Skin epidermis (tissue), 12 donors: ENCODE measurements at regions not wholly inside any gene's neighbourhood (a gene's known extent, or its start where the extent isn't known, plus 50 kb on each side); places are given as distances from the start of the nearest gene placed in this dataset.

Source experiments
- H3K27ac ChIP-seq, 21 experiments: fragments of 200-600 bp; sonication (generic) in 11 of 21; one replicate each; pipeline ENCODE4 v1.5.0; 2020; ENCODE audit warnings: mild to moderate bottlenecking in 3 of 21, inconsistent platforms in 2 of 21, moderate library complexity in 2 of 21
- H3K4me3 ChIP-seq, 7 experiments: fragments of 200-600 bp; sonication (generic) in 2 of 7; one replicate each; pipeline ENCODE4 v1.5.0; 2020; ENCODE audit warnings: inconsistent platforms in 2 of 7, mild to moderate bottlenecking in 2 of 7, moderate library complexity in 1 of 7

GRCh38 chr7:68491523-68492358 is 1106.5 kb upstream of the AUTS2 start:
- H3K4me3 ChIP-seq: no peak overlapping the region
- no peak overlapping the region for H3K27ac ChIP-seq

DNA sequence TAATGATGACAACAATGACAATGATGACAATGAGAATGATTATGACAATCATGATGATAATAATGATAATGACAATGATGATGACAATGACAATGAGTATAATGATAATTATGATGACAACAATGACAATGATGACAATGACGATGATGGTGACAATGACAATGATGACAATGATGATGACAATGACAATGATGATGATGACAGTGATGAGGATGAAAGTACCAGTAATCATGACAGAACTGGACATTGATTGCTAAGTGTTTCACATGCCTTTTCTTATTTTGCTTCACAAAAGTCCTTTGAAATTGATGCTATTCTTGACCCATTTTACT is 1106.0 kb upstream of the AUTS2 start:
- no peak overlapping the region for H3K27ac ChIP-seq
- no peak overlapping the region for H3K4me3 ChIP-seq

DNA sequence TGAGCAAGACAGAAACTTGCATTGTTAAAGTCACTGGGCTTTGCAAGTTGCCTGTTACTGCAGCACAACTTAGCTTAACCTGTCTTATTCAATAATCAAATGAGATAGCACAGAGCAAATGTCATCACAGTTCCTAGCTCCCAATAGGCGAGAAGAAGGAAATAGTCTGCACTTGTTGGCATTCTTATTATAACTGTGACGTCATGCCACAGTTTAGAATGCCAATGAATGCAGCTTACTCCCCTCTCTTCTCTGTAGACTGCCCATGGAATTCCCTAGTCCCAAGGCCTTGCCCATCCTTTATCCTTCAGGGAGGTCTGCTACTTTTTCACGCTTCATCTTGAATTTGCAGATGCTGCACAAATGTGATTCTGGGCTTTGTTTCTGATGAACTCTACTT is 1094.9 kb upstream of the AUTS2 start:
- H3K4me3 ChIP-seq: no peak overlapping the region
- no peak overlapping the region for H3K27ac ChIP-seq

- no peak overlapping the region for H3K27ac ChIP-seq
- H3K4me3 ChIP-seq: no peak overlapping the region
Observed at GRCh38 chr7:68504716-68505115, 1093.6 kb upstream of the AUTS2 start.

GRCh38 chr7:68505721-68506120 is 1092.6 kb upstream of the AUTS2 start:
- Histone ChIP-seq H3K27ac (no peak overlapping the region), H3K4me3 (no peak overlapping the region)

GRCh38 chr7:68507668-68508067 is 1090.6 kb upstream of the AUTS2 start:
- H3K27ac ChIP-seq: no peak overlapping the region
- H3K4me3 ChIP-seq: no peak overlapping the region

- Histone ChIP-seq H3K4me3 (no peak overlapping the region), H3K27ac (no peak overlapping the region)
Observed at GRCh38 chr7:68509054-68509453, 1089.2 kb upstream of the AUTS2 start.

DNA sequence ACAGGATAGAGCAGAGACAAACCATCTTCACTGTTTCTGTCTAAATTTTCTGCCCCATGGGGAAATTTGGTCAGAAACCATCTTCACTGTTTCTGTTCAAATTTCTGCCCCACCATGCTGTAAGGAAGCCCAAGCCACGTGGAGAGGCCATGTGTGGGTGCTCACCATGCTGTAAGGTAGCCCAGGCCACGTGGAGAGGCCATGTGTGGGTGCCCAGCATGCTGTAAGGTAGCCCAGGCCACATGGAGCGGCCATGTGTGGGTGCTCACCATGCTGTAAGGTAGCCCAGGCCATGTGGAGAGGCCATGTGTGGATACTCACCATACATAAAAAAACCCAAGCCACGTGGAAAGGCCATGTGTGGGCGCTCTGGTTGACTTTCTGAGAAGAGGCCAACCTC is 1088.7 kb upstream of the AUTS2 start:
- H3K4me3 ChIP-seq: no peak overlapping the region
- no peak overlapping the region for H3K27ac ChIP-seq

DNA sequence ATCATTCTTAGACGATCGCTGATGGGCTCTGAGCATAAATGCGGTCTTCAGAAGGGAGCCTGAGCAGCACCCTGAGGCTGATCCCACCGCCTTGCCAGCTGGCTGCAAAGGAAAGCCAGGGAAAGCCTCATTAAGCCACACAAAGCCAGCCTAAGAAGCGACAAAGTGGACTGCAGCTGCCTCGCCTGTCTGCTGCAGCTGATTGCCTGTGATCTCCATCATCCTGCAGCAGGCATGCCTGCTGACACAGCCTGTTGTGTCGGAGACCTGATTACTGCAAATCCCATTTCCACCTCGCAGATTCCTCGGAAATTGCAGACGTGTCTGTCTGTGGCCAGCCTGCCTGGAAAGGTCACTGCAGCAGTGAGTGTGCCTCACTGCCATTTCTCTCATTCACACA is 1087.0 kb upstream of the AUTS2 start:
- Histone ChIP-seq H3K27ac (no peak overlapping the region), H3K4me3 (no peak overlapping the region)

DNA sequence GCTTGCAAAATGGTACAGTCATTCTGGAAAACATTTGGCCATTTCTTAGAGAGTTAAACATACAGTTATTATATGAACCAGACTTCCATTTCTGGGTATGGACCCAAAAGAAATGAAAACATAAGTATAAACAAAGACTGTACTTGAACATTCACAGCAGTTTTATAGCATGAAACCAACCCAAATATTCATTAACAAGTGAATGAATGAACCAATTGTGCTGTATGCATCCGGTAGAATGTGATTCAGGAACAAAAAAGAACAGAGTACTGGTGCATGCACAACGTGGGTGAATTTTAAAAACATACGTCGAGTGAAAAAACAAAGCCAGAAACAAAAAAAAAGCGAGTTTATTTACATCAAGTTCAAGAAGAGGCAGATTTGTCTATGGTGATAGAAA is 1085.8 kb upstream of the AUTS2 start:
- no peak overlapping the region for H3K4me3 ChIP-seq
- no peak overlapping the region for H3K27ac ChIP-seq

DNA sequence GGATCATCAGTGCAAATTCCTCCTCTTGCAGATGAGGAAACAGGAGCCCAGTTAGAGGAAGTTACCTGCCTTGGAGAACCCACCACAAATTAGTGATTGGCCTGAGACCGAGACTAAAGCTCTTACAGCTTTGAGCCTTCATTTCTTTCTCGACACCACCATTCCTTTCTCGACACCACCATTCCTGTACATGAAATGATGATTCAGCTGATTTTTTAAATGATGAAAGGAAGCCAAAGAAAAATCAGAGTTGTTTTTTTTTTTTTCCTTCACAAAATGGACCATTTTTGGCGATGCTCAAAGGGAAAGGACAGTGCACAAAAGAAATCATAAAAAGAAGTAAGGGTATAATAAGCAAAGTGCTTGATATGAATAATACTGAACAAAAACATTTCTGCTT is 1080.2 kb upstream of the AUTS2 start:
- H3K27ac ChIP-seq: no peak overlapping the region

GRCh38 chr7:68524126-68524525 is 1074.1 kb upstream of the AUTS2 start:
- H3K27ac ChIP-seq: no peak overlapping the region

More for the DNA sequence above, 1080.2 kb upstream of the AUTS2 start:
- no peak overlapping the region for H3K4me3 ChIP-seq

DNA sequence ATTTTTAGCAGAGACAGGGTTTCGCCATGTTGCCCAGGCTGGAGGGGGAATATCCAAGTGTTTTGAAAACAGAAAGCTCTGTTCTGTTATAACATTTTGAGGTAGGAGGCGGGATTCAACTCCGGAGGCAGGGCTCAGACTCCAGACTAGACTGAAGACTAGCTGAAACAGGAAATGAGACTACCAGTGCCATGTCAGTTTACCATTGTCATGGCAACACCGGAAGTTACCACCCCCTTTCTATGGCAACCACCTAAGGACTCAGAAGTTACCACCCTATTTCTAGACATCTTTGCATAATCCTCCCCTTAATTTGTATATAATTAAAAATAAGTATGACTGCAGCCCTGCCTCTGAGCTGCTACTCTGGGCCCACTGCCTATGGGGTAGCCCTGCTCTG is 1069.1 kb upstream of the AUTS2 start:
- no peak overlapping the region for H3K27ac ChIP-seq
- no peak overlapping the region for H3K4me3 ChIP-seq

More at GRCh38 chr7:68524126-68524525, 1074.1 kb upstream of the AUTS2 start:
- no peak overlapping the region for H3K4me3 ChIP-seq

GRCh38 chr7:68535266-68535665 is 1063.0 kb upstream of the AUTS2 start:
- Histone ChIP-seq H3K27ac (no peak overlapping the region), H3K4me3 (no peak overlapping the region)

GRCh38 chr7:68537051-68537773 is 1061.1 kb upstream of the AUTS2 start:
- H3K27ac ChIP-seq: no peak overlapping the region
- no peak overlapping the region for H3K4me3 ChIP-seq

- H3K27ac ChIP-seq: no peak overlapping the region
- no peak overlapping the region for H3K4me3 ChIP-seq
Observed at GRCh38 chr7:68537774-68538071, 1060.6 kb upstream of the AUTS2 start.

- Histone ChIP-seq H3K4me3 (no peak overlapping the region), H3K27ac (no peak overlapping the region)
Observed at GRCh38 chr7:68542831-68543230, 1055.4 kb upstream of the AUTS2 start.

DNA sequence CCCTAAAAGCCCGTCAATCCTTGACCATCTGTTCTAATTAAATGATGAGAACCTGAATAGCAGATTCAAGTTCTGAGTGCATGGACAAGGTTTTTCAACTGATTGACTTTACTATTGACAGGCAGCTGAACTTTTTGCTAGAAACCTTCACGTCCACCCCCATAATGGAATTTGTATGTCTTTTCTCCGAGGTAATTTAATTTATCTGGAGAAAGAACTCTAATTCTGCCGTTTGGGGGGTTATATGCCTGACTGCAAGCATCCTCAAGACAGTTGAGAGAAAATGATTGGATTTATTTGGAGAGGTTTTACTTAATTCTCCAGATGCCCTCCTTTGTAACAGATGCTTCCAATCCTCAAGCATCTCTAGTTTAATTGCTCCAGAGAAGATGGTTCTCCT is 1053.4 kb upstream of the AUTS2 start:
- Histone ChIP-seq H3K27ac (no peak overlapping the region), H3K4me3 (no peak overlapping the region)

DNA sequence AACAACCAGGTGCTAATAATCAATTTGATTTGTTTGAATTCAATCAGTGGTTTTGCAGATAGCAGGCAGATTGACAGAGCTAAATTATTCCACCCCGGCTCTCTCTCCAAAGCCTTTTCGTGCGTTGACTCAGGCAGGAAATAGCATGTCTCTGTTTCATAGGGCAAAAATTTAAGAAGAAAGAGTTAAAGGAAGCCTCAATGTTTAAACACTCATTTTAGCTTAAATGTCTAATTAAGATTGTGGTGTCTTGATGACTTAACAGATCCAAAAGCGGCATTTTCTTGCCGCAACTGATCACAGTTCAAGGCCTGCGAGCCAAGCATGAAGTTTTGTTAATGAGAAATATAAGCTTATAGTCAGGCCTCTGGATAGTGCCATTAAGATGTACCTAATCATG is 1051.1 kb upstream of the AUTS2 start:
- no peak overlapping the region for H3K27ac ChIP-seq

DNA sequence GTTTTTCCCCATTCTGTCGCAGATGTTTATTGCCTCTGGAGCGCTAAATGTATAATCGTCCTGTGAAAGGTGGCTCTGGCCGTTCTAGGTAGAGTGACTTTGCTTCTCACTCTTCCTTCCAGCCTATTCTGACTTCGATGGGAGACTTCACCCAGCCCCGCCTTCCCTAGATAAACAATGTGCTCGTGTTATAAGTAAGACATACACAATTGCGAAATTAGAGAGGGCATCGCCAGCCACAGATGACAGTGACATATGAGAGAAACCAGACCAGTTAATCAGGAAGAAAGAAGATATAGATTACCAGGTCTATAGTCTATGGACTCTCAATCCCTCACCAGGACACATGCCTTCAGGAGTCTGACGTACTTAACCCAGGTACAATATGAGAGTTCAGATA is 1050.5 kb upstream of the AUTS2 start:
- Histone ChIP-seq H3K27ac (no peak overlapping the region), H3K4me3 (no peak overlapping the region)

More for the DNA sequence above, 1051.1 kb upstream of the AUTS2 start:
- no peak overlapping the region for H3K4me3 ChIP-seq

DNA sequence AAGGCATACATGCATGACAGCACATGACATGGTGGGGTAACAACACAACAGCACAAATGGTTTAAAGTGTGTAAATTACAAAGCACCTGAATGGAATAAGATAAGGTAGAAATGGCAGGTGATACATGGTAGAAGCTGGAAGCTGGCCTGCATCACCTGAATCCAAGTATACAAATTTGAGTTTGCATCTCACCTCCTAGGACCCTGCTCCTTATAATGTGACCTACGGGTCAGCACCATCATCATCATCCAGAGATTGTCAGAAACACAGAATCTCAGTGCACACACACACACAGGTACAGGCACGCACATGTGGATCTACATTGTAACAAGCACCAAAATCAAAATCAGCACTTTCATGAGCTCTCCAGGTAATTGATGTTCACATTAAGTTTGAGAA is 1048.2 kb upstream of the AUTS2 start:
- Histone ChIP-seq H3K27ac (no peak overlapping the region), H3K4me3 (no peak overlapping the region)

DNA sequence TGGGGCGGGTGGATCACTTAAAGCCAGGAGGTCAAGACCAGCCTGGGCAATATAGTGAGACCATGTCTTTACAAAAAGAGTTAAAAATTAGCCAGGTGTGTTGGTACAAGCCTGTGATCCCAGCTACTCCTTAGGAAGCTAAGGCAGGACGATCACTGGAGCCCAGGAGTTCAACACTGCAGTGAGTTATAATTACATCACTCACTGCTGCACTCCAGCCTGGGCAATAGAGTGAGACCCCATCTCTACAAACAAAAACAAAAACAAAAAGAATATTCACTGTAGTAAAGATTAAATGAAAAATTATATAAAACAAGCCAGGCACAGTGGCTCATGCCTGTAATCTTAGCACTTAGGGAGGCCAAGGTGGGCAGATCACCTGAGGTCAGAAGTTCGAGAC is 1047.6 kb upstream of the AUTS2 start:
- H3K27ac ChIP-seq: no peak overlapping the region
- H3K4me3 ChIP-seq: no peak overlapping the region
